Fibroblast of villous mesenchyme (primary cell): ENCODE measurements at regions not wholly inside any gene's neighbourhood (a gene's known extent, or its start where the extent isn't known, plus 50 kb on each side); places are given as distances from the start of the nearest gene placed in this dataset.

Source experiments
- DNase-seq: peaks from one replicate; pipeline ENCODE4 v3.0.0-alpha.2; 2010; ENCODE audit warnings: low read depth
- H3K4me3 ChIP-seq: 2 replicates; pipeline ENCODE4 v1.5.1; 2011; ENCODE audit warnings: low read depth, mild to moderate bottlenecking, low read length
- TF ChIP-seq, protein P1 (sequence below): IDR thresholded peaks from 2 replicates; pipeline ENCODE4 v1.5.1; 2012; ENCODE audit warnings: low read depth, mild to moderate bottlenecking, low read length; ENCODE audit not compliant: insufficient read depth

DNA sequence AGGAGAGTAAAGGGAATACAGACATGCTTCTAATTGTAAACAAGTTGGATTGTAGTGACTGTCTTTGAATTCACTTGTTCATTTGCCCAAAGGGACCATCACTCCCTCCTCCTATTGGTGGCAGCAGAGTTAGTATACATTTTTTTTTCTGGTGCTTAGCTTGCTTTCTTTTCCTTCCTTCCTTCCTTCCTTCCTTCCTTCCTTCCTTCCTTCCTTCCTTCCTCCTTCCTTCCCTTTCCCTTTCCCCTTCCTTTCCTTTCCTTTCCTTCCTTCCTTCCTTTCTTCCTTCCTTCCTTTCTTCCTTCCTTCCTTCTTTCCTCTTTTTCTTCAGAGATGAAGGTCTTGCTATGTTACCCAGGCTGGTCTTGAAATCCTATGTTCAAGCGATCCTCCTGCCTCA is 94.8 kb upstream of the ATP6AP2 start:
- DNase-seq: no peak
- TF ChIP-seq, protein P1, sequence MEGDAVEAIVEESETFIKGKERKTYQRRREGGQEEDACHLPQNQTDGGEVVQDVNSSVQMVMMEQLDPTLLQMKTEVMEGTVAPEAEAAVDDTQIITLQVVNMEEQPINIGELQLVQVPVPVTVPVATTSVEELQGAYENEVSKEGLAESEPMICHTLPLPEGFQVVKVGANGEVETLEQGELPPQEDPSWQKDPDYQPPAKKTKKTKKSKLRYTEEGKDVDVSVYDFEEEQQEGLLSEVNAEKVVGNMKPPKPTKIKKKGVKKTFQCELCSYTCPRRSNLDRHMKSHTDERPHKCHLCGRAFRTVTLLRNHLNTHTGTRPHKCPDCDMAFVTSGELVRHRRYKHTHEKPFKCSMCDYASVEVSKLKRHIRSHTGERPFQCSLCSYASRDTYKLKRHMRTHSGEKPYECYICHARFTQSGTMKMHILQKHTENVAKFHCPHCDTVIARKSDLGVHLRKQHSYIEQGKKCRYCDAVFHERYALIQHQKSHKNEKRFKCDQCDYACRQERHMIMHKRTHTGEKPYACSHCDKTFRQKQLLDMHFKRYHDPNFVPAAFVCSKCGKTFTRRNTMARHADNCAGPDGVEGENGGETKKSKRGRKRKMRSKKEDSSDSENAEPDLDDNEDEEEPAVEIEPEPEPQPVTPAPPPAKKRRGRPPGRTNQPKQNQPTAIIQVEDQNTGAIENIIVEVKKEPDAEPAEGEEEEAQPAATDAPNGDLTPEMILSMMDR: no peak
- no peak overlapping the region for H3K4me3 ChIP-seq

DNA sequence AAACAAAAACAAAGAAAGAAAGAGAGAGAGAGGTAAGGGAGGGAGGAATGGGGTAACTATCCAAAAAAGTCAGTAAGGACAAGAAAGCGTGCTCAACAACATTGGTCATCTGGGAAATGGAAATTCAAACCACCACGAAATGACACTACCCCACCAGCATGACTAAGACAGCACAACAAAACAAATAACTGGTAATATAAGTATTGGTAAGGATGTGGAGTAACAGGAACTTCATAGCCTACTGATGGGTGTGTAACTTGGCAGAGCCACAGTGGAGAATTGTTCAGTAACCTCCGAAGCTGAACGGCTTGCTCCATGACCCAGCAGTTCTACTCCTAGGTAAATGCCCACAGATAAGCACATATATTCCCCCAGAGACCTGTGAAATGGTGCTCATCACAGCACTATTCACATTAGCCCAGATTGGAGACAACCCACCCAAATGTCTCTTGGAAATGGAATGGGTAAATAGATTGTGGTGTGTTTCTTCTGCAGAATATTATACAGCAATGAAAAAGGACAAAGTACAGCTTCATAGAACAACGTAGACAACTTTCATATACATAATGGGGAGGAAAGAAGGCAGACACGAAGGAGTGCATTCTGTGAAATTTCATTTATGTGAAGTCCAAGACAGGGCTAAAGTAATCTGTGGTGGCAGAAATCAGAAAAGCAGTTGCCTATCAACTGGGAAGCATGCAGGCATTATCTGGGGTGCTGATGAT is 95.5 kb upstream of the ATP6AP2 start:
- no peak for DNase-seq
- H3K4me3 ChIP-seq: no peak overlapping the region
- TF ChIP-seq, protein P1: no peak

DNA sequence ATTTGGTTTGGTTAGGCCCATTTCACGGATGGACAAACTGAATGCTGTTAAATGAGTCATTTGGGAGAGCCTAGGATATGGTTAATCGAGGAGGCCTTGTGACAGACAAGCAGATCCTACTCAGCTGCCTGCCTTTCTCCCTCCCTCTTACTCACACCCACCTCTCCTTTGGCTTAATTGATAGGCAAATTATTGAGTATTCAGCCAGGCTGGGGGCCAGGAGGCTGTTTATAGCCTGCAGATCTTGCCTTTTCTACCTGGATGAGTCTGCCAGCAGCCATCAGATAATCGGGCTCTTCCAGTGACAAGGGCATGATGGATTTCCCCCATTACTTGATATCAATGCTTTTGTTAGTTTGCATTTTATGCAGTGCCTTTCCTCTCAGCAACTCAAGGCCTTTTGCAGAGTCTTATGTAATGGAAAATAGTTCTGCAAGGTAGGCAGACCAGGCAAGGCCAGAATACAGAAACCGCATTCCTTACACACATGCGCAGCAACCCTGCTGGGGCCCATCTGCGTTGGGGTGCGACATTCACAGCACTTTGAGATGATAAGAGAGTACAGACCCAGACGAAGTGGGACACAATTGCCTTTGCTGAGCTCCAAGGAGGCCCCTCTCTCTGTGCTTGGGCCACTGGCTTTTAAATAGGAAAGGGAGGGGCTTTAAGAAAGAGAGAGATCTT is 96.2 kb upstream of the ATP6AP2 start:
- no peak overlapping the region for H3K4me3 ChIP-seq
- TF ChIP-seq, protein P1: no peak
- no peak for DNase-seq

DNA sequence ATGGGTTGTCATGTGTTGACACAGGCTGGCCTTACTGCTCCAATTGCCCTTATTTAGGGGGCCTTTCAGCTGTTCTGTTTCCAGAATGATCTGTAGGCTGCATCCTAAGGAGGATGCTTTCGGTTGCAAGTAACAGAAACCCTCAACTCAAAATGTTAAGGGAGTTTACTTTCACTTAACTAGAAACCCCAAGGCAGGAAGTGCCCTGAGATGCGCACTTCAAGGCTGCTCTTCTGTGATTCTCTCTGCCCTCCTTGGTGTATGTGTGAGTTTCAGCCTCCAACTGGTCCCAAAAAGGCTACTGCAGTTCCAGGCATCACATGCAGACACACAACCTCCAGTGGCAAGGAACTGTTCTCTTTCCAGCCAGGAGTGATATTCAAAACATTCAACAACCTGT is 97.3 kb upstream of the ATP6AP2 start:
- H3K4me3 ChIP-seq: no peak overlapping the region
- TF ChIP-seq, protein P1: no peak
- DNase-seq: no peak

DNA sequence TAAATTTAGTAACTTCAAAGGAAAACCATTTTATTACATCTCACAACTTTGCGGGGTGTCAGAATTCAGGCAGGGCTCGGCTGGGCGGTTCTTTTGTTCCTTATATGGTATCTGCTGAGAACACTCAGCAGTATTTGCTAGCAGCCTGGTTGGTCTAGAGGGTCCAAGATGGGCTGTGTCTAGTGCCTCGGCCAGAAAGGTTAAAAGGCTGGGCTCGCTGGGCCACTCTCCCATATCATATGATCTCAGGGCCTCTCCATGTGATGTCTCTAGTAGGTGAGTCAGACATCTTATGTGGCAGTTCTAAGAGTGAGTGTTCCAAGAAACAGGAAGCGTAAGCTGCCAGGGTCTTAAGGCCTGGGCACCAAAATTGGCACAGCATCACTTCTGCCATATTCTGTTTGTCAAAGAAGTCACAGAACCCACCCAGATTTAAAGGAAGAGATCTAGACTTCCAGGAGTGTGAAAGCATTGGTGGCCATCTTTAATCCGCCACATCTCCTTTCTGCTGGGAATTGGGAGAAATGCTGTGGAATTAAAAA is 100.9 kb upstream of the ATP6AP2 start:
- no peak for DNase-seq
- TF ChIP-seq, protein P1: no peak
- no peak overlapping the region for H3K4me3 ChIP-seq

DNA sequence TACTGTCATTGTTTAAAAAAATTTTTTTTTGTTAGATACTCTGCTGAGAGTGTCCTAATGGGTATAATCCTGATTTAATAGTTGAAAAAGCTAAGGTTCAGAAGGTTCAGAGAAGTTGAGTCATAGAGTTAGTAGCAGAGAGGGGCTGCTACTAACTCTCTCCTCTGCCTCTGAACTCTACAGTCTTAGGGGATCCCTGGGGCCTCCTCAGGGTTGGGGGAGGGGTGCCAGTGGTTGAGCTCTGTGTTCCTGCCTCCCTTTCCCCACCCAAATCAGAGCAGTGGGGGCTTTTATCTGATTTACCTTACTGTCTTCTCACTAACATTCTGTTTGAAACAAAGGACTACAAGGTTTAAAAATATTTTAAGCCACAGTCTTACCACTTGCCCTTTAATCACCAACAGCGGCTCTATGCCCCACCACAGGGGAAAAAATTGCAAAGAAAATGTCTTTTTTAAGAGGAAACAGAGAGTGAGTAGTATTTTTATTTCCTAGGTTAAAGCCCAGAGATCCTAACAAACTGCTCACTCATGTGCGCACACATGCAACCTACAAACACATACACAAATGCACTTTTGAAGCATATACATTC is 102.2 kb upstream of the ATP6AP2 start:
- TF ChIP-seq, protein P1: no peak
- H3K4me3 ChIP-seq: no peak overlapping the region
- DNase-seq: no peak
